ENCODE measurements at regions not wholly inside any gene's neighbourhood (a gene's known extent, or its start where the extent isn't known, plus 50 kb on each side); places are given as distances from the start of the nearest gene placed in this dataset.
"Not testable (repeated sequence)": the region's sequence is repeated elsewhere in the genome, so short reads cannot be mapped to it uniquely, and the experiment has no call there.

DNA sequence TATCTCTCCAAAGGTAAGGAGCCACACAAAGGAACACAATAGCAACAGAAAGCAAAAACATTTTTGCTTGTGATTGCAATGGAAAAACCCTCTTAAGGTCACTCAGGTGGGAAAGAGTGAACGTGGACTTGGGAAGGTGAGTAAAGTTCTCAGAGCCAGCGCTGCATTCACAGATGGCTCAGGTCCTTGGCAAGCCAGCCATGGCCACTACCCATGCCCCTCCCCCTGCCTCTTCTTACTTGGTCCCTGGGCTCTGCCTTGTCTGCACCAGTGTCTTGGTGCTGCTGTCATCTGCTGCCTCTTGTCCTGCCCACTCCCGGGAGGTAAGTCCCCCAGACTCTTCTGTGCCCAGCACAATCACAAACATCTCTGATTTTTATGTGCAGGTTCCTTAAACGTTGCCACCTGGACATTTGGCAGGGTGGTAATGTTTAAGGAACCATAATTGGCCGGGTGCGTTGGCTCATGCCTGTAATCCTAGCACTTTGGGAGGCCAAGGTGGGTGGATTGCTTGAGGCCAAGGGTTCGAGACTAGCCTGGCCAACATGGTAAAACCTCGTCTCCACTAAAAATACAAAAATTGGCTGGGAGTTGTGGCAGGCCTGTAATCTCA, 74.6 kb downstream of the FEM1C start:
- FAIRE-seq = no peak

DNA sequence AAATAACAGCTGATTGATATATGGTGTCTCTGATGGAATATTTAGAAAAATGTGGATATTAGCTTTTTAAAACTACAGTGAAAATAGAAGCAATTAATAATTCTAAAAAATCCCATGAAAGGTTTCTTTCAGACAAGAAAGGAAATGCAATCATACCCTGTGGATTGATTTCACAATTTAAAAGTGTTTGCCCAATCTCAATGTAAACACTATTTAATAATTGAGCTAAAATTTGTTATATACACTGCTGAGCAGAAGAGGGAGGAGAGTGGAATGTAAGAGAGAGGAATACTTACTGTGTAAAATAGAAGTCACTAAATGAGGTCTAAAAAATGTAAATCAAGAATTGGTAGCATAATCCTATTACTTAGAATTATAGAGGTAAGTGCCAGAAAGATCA, 76.9 kb downstream of the FEM1C start:
- no peak for FAIRE-seq

DNA sequence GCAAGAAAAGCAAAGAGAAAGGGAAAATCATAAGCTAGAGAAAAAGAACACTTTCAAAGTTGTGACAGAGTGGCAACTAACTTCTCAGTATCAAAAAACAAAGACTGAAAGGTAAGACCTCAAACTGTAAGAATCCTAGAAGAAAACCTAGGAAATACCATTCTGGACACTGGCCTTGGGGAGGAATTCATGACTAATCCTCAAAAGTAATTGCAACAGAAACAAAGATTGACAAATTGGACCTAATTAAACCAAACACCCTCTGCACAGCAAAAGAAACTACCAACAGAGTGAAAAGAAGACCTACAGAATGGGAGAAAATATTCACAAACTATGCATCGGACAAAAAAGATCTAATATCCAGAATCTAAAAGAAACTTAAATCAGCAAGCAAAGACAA, 79.1 kb downstream of the FEM1C start:
- FAIRE-seq = no peak

DNA sequence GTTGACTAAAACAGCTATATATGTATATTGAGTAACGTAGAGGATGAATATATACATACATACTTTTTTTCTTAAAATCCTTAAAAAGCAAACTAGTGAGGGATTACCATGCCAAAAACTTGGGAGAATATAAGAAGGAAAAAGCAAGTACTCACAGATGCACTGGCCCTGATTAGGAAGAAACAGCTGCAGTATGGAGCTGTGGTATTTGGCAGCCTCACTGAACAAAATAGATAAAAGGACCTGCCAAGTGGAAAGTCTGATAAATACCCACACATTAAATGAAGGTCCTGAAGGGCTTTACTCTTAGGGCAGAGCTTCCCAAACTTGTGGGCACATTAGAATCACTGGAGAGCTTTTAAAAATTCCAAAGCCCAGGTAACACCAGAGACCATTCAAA, 80.6 kb downstream of the FEM1C start:
- FAIRE-seq = no peak

DNA sequence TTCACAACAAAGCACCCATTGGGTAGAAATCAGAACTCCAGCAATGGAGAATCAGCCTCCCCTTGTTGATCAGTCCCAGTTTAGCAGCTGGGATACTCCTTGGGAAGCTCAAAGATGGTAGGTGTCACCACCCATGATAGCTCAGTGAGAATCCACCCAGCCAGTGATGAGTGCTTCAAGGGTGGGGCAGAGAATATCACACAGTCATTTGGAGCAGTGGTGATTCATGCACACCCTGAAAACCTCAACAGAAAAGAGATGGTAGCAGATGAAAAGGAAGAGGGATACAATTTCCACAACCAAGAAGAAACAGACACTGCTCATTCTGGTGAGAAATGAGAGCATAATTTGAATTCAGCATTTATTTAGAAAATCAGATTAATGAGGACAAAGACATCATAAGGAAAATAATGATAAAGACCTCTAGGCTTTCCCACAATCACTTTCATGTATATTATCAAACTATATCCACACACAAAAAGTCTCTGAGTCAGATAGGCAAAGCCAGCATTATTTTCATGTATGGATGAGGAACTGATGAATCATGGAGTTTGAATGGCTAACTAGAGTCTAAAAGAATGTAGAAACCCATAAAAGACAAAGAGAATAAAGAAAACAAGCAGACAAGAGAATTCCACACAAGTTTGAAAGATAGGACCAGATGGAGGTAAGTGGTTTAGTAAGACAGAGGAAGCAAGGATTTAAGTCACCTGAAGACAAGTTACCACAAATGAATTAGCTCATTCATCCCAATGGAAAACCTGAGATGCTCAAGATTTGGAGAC, 82.9 kb downstream of the FEM1C start:
- no peak for FAIRE-seq

DNA sequence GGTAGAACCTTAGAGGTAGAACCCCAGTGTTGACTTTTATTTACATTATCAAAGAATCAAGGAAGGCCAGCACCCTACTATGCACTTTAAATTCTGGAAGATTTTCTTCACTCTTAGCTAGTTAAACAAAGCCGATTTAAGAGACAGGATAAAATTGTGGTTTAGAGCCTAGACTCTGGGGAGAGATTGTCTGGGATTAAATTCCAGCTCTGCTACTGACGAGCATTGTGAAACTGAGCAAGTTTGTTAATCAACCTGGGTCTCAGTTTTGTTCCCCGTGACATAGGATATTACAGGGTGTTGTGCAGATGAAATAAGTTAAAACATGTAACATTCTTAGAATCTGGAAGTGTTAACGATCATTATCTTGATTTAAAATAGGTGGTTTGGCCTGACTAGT, 83.5 kb downstream of the FEM1C start:
- no peak for FAIRE-seq

DNA sequence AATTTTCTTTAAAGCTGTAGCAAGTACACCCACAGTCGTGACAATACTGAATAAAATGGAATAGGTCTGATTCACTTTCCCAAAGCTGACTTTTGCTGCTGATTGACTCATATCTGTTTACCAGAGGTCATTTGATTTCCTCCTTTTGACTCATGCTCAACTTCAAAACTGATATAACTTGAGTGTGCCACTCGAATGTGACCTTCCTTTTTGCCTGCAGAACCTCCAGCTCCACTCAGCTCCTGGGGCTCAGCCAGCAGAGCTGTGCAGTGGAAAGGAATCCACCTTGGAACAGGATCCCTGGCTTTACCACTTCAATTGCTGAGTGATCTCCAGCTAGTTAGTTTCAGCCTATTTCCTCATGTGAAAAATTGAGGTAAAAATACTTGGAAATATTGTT, 84.1 kb downstream of the FEM1C start:
- FAIRE-seq = no peak

DNA sequence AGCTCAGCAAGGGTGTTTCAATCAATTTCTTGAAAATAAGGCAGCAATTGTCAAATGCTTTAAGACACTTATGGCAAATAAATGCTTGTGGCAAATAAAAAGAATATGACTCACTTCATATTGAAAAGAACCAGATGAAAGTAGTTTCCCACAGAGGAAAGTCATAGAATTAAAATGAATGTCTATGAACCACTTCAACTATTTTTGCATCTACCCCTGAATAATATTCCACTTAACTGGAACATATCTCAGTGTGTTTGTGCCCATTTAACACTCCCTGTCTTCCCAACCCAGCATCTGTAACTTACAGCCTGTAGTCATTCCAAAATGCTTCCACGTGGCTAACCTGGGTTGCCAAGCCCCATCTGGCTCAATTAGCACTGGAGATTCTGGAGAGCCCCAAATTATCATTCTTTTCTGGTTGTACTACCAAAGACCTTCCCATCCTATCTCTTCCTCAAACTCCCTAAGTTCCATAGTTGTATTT, 84.7 kb downstream of the FEM1C start:
- FAIRE-seq = no peak

DNA sequence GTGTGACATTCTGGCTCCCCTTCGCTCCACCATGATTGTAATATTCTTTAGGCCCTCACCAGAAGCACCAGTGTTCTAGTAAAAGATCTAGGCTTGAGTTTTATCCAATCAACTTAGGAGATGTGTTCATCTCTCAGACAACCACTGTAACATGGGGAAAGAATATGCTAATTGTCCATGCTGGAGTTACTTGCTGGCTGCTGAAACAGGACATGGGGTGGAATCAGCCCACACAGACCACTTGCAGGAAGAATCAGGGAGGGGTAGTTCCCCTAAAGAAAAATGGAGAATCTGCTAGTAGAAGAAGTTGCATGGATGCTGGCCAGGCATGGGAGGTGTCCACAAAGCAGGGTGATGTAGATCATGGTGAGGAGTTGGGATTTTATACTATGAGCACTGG, 86.2 kb downstream of the FEM1C start:
- FAIRE-seq = no peak

DNA sequence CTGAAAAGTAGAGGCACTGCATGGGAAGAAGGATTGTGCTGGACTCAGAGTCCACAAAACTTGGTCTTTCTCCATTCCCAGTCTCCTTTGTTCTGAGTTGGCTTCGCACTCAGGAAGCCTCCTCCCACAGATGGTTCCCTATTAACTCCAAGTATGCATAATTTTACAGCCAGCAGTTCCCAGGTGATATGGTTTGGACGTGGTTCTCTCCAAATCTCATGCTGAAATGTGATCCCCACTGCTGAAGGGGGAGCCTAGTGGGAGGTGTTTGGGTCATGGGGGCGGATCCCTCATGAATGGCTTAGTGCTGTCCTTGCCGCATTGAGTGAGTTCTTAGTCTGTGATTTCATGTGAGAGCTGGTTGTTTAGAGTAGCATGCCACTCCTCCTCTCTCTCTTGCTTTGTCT, 86.6 kb downstream of the FEM1C start:
- no peak for FAIRE-seq

DNA sequence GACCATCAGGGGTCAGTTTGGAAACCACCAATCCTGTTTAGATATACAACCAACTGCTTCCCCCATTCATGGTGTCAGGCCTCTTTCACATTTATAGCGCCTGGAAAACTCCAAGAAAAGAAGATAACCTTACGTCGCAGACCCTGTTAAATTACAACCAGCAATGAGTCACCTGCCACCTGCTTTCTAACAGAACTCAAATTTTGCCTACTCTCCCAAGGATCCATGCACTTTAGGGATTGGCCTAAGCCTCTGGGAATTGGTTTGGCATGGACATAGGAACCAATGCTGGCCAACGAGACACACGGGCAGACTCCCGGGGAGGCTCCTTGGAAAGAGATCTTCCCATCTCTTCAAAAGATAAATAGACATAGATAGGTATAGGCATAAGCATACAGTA, 87.0 kb downstream of the FEM1C start:
- no peak for FAIRE-seq

DNA sequence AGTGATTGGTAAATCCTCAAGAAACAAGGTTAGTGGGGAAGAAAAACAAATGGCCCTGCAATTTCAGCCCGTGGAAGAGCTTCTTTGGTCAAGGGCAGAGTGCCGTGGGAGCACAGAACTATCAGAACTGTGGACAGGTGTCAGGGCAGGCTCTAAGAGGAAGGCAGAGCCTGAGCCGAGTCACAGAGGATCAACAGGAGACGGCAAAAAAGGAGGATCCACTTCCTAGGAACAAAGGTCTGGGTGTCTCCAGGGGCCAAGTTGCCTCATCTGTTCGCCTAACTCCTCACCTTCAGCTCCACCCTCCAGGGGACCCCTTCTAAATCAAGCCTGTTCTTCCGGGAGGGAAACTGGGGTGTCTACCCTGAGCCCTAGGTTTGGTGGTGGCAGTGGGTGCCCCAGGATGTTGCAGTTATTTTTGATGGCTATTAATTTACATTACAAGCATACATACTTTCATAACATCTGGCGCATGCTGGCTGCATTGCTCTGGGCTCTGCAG, 88.0 kb downstream of the FEM1C start:
- FAIRE-seq = no peak

DNA sequence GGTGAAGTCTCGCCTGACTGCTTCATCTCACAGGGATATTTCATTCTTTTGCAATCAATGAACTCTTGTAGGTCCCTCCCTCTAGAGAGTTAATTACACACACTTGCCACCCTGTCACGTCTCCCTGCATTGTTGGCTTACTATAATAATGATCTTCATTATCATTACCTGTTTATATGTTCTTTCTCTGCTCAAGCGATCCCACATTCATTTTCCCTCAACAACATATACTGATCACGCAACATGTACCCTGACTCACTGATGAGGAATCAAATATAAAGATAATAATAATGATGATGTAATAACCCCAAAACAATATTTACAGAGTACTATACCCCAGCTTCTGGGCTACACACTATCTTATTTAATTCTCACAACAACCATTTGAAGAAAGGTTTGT, 88.5 kb downstream of the FEM1C start:
- no peak for FAIRE-seq

DNA sequence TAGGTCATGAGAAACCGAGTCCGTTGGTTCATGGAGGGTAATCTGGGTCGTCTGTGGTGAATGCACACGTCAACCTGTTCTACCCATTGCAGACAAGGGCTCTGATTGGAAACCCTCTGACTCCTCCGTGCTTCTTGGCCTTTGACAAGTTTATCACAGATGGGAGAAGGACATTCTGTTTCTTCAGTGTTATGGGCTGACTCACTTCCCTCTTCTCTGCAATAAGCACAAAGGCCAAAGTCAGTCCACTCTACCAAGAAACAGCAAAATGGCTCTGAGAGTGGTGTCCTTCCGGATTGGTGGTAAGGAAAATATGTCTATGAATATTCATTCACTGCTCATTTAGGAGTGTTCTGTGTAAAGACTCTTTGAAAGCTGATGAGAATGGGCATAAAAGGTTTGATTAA, 89.3 kb downstream of the FEM1C start:
- no peak for FAIRE-seq

DNA sequence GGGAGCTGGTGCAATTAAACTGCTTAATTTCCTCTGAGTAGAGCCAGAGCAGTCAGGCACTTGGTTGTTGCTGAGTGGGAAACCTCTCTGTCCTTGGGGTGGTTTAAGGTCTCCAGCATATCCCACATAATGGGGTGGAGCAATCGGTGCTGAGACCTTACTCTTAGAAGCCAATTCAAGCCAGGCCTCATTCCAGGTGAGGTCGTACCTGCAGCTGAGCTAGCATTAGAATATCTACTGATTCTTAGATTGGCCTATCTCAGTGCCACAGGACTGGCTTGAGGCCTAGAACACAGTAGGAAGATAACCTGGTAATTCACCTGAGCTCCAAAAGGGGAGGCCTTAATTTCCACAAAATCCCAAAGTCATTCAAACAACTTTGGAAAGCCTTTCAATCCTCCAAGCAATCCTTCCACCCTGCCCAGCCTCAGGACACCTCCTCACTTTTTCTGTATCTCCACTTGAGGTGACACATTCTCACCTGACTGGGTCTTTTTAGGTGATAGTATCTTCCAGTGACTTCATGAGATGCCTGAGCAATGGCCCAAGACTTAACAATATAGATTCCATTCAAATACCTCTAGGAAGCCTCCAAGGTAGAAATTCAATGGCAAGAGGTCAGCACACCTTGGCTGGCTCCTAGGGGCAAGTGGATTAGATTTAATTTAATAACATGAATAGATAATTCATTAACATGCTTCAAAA, 91.0 kb downstream of the FEM1C start:
- no peak for FAIRE-seq

DNA sequence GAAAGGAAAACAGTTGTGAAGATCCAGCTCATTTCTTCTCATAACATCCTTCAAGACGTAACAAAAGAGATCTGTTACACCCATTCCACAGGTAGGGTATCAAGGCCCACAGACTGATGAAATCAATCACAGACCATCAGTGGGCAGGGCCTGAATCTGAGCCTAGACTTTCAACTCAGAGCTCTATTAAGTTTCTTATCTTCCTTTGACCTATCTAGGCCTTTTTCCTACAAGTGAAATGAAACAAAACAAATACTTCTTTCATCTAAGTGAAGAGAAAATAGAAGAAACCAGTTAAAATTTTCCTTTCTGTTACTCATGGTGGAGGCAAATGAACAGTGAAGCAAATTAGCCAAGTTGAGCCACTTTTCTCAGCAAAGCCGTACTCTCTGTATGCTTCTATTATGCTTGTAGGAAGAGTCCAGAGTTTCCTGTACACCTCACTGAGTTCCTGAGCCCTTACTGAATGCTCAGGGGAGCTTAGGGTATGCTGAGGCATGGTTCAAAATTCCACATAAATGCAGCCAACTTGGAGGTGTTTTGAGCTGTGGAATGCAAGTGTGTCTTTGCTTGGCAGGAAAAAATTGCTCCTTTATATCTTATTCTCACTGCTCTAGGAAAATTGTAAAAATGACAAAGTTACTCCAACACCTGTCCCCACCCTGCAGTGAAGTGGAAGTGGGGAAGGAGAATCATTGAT, 91.9 kb downstream of the FEM1C start:
- no peak for FAIRE-seq

DNA sequence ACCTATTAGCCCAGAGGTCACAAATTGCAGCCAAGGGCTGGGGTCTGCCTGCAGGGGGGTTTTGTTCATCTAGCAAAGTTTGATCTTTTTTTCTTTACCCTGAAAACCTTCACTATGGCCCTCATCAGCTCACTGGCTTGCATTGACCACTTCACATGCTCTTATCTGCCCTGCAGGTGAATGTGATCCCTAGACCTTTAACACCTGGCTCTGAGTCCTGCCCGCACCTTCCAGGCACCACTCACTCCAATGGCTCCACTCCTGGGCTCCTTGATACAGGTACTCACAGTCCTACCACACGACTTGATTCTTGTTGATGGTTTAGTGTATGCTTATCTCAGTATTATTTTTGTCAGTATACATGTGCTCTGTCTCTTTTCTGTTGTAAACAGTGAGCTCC, 92.5 kb downstream of the FEM1C start:
- no peak for FAIRE-seq

DNA sequence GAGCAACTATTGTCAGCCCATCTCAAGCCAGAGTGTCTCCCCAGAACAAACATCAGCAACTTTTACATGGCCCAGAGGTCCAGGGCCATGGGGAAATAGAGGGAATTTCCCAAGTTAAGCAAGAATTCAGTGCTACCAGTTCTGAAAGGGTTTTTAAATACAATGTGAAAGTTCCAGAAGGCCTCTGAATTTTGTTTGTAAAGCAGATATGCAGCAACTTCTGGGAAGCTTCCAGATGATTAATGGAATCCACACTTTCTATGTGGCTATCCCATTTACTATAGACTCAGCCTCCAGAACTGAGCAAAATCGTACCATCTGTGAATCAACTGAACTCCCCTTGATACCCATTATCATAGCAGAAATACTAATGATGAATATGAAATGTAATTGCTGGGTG, 93.8 kb downstream of the FEM1C start:
- FAIRE-seq = no peak

DNA sequence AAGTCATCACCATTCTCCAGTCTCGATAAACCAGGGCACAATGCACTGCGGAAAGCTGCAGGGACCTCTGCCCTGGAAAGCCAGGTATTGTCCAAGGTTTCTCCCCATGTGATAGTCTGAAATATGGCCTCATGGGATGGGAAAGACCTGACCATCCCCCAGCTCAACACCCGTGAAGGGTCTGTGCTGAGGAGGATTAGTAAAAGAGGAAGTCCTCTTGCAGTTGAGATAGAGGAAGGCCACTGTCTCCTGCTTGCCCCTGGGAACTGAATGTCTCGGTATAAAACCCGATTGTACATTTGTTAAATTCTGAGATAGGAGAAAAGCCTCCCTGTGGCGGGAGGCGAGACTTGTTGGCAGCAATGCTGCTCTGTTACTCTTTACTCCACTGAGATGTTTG, 95.9 kb downstream of the FEM1C start:
- FAIRE-seq = not testable (repeated sequence)

DNA sequence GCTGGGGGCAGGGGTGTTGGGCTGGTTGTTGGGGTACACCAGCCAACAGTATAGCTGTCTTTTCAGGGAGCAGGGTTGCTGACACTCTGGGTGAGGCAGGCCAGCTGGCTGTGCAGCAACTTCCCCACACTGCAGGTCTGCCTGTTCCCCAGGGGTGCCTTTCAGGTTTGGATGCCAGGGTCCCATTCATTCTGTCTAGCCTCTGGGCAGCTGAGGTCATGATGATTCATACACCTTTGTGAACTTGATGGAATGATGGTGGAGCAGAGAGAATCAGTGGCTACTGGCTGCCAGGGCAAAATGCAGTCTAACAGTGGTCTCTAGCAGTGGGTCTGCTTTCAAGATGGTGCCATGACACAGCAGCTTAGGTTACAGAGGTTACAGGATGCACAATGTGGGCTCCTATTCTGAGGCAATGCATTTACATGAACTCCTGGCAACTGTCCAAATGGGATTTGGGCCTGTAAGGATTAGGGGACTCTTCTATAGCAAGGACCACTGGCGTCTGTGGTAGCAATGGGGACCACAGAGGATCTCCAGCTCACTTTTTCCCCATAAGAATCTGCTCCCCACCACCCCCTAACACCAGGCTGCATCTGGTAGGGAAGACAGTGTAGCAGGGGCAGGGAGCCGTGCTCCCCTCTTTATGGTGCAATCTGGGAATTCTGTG, 103.7 kb downstream of the FEM1C start:
- no peak for FAIRE-seq

DNA sequence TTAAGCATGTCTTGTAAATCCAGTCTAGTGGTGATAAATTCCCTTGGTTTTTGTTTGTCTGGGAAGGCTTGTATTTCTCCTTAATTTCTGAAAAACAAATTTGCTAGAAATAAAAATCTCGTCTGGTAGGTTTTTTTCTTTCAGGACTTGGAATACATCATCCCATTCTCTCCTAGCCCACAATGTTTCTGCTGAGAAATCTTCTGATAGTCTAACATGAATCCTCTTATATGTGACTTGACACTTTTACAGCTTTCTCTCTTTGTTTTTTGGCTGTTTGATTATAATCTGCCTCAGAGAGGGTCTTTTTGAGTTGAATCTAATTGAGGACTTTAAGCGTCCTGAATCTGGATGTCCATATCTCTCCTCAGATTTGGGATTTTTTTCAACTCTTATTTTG, 104.9 kb downstream of the FEM1C start:
- no peak for FAIRE-seq

DNA sequence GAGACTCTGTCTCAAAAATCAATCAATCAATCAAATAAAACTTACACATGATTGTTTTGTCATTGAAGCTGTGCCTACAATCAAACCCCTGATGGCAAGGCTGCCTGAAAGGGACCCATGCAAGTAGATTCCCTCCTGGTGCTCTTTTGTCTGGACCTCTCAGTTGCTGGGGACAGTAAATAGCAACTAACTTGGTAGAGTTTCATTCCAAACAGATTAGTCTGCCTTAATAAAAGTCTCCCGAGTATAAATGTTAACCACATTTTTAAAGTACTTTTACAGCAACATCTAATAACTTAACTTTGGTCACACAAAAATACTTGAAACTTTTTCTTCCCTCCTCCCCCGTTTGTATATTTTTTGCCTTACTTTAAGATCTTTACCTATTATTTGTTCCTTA, 105.5 kb downstream of the FEM1C start:
- no peak for FAIRE-seq
